Midbrain (tissue), 1 donor: ENCODE measurements at regions not wholly inside any gene's neighbourhood (a gene's known extent, or its start where the extent isn't known, plus 50 kb on each side); places are given as distances from the start of the nearest gene placed in this dataset.
"Not testable (repeated sequence)": the region's sequence is repeated elsewhere in the genome, so short reads cannot be mapped to it uniquely, and the experiment has no call there.

Source experiments
- DNase-seq: peaks from one replicate; lab custom pipeline; 2025; lab: John Stamatoyannopoulos, UW

- DNase-seq = not testable (repeated sequence)
Measured at GRCh38 chr6:4725136-4725760, 51.0 kb upstream of the CDYL start.

GRCh38 chr6:4724727-4725126 is 51.5 kb upstream of the CDYL start:
- DNase-seq = not testable (repeated sequence)

GRCh38 chr6:4723383-4723782 is 52.8 kb upstream of the CDYL start:
- DNase-seq = no peak

GRCh38 chr6:4721368-4721767 is 54.8 kb upstream of the CDYL start:
- not testable (repeated sequence) for DNase-seq

- DNase-seq = no peak
Measured at GRCh38 chr6:4719491-4719890, 56.7 kb upstream of the CDYL start.

- no peak for DNase-seq
Measured at GRCh38 chr6:4717856-4718255, 58.3 kb upstream of the CDYL start.

DNA sequence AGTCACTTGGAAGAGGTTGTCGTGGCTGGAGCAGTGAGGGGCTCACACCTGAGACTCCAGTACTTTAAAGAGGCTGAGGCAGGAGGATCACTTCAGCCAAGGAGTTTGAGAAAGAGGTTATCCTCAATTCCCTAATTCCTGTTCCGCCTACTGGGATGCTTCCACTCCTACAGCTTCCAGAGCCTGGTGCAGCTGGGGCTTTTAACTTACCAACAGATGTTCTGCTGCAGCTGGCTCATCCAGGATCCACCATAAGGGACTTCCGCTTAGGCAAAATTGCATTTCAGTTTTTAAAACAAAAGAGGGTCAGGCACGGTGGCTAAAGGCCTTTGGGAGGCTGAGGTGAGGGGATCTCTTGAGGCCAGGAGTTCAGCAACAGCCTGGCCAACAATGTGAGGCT is 59.1 kb upstream of the CDYL start:
- no peak for DNase-seq

DNA sequence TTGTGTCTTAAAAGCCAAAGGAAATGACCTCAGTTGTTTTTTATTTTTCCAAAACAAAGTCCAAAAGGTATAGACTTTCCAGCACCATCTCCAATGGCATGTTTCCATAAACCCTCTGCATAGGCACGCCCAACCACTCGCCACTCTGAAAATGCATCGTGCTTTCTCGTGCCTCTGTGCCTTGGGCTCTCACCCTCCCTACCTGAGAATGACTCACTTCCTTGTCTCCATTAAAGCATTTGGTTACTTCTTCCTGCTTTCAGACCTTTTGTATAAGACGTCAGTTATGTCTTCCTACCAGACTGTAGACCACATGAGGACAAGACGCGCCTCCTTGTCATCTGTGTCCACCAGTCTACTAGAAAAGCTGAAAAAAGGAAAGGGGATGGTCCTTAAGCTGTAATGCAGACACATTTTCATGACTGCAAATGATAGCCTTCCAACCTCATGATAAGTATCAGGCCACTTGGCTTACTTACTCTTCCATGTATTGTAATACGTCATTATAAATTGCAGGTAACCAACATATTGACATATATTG is 61.2 kb upstream of the CDYL start:
- no peak for DNase-seq

GRCh38 chr6:4712291-4712690 is 63.9 kb upstream of the CDYL start:
- DNase-seq = no peak

GRCh38 chr6:4707011-4707410 is 69.2 kb upstream of the CDYL start:
- DNase-seq = no peak

- DNase-seq = no peak
Measured at GRCh38 chr6:4705809-4706208, 70.4 kb upstream of the CDYL start.

DNA sequence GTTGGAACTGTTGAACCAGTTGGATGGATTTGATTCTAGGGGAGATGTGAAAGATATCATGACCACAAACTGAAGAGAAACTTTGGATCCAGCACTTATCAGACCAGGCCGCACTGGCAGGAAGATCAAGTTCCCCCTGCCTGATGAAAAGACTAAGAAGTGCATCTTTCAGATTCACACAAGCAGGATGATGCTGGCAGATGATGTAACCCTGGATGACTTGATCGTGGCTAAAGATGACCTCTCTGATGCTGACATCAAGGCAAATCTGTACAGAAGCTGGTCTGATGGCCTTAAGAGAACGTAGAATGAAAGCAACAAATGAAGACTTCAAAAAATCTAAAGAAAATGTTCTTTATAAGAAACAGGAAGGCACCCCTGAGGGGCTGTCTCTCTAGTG is 72.8 kb upstream of the CDYL start:
- no peak for DNase-seq

GRCh38 chr6:4698901-4699659 is 77.1 kb upstream of the CDYL start:
- no peak for DNase-seq

DNA sequence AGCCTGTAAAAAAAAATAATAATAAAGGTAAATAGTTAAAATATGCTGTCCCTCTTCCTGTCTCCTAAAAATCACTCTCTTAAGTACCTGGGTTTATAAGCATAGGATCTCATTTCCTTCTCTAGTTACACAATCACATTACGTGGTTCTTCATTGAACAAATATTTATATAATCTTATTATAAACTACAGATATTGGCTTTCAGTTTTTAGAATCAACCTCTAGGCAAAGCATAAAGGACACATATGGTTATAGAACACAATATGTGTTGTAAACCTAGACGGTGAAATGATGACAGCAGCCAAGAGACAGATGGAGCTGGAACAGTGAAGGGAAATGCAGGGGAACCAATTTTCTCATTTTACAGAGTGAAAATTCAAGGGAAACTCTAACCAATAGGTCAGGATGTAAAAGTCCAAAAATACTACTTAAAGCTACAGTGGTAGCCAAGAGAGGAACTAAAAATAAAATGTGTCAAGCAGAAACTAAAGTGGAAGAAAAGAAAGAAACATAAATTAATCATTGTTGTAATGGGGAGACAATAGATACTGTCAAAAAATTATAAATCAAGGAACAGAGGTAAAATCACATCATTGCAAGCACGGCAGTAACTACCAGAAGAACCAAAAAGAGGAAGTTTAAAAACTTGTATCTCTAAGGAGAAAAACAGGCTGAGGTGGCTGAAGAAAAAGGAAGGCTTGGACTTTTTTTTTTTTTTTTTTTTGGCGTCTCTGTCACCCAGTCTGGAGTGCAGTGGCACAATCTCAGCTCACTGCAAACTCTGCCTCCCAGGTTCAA is 82.8 kb upstream of the CDYL start:
- DNase-seq = no peak

DNA sequence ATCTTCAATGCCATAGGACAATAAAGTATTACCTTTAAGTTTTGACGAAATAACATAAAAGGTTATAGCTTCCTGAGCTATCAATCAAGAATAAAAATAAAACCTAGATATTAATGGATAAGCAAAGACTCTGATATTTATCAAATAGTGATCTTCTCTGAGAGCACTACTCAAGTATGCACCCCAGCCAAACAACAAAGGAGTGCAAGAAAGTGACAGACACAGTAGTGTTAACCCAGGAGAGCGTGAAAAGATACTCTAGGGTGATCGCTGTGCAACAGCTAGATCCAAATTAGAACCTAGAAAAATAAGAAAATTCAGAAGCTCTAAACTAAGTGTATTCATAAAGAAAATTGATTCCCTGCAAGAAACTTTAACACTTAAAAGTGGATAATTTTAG is 83.5 kb upstream of the CDYL start:
- no peak for DNase-seq

DNA sequence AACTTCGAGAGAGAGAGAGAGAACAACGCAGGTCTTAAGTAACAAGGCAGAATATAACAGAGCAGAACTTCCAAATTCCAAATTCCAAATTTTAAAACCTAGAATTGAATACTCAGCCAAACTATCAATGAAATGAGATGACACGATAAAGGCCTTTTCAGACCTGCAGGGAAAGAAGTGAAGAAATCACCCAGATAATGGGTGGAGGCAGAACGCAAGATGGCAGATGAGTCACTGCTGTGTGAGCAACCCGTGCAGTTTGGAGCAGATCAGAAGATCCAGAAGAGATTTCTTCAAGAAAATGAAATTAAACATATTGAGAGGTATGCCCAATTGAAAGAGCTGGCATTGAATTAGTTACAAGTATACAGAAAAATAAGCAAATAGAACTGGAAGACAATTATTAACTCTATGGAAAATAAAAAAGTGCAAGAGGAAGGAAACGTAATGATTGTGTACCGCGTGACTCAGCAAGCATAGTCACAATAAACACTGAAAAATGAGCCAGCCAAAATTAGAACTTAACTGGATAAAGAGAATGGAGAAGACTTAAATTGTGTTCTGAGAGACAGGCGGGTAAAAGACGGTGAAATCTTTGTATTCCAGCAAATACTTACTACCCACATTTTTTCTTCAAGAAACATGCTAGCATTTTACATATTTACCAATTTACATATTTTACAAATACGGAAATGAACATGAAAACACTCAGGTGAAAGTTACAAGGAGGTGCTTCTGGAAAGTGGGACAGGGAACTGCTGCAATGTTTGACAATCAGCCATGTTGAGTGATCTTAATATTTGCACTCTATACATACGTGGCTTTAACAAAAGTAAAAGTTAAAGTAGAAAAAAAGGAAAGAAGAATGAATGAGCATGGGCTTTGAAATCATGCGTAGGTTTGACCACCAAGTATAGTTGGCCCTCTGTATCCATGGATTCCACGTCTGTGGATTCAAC is 87.9 kb upstream of the CDYL start:
- no peak for DNase-seq

- DNase-seq = no peak
Measured at GRCh38 chr6:4687656-4687988, 88.6 kb upstream of the CDYL start.

GRCh38 chr6:4682431-4683097 is 93.6 kb upstream of the CDYL start:
- no peak for DNase-seq

GRCh38 chr6:4678506-4679300 is 97.5 kb upstream of the CDYL start:
- no peak for DNase-seq

- no peak for DNase-seq
Measured at GRCh38 chr6:4677751-4678065, 98.5 kb upstream of the CDYL start.
